Naive B cell (primary cell): ENCODE measurements at regions not wholly inside any gene's neighbourhood (a gene's known extent, or its start where the extent isn't known, plus 50 kb on each side); places are given as distances from the start of the nearest gene placed in this dataset.
A peak's percentile ranks its signal among the peaks of the same experiment; 100 is the strongest.

Source experiments
- ATAC-seq, 2 donors: fragments of 150-1000 bp; cut with Tn5 transposase; 2 replicates each; pipeline ENCODE4 v1.10.0; 2021; ENCODE audit warnings: low read depth in 2 of 2, mild to moderate bottlenecking in 2 of 2, moderate library complexity in 2 of 2
- DNase-seq: peaks from one replicate; pipeline ENCODE4 v3.0.0; 2022
- H3K27ac Mint-ChIP-seq, 6 donors: one replicate each; pipeline ENCODE4 v1.8.0; 2020 to 2022; ENCODE audit warnings: mild to moderate bottlenecking in 6 of 6, mixed read lengths in 6 of 6, moderate library complexity in 5 of 6, inconsistent platforms in 2 of 6
- H3K27me3 Mint-ChIP-seq, 3 donors: one replicate each; pipeline ENCODE4 v1.8.0; 2021 to 2022; ENCODE audit warnings: mixed read lengths in 3 of 3, mild to moderate bottlenecking in 1 of 3
- H3K36me3 Mint-ChIP-seq, 2 donors: one replicate each; pipeline ENCODE4 v1.8.0; 2020 to 2022; ENCODE audit warnings: mixed read lengths in 2 of 2, inconsistent platforms in 1 of 2, mild to moderate bottlenecking in 1 of 2
- H3K4me1 Mint-ChIP-seq, 3 donors: one replicate each; pipeline ENCODE4 v1.8.0; 2020 to 2022; ENCODE audit warnings: mixed read lengths in 3 of 3, inconsistent platforms in 1 of 3, mild to moderate bottlenecking in 1 of 3, moderate library complexity in 1 of 3
- H3K4me3 Mint-ChIP-seq, 8 donors: one replicate each; pipeline ENCODE4 v1.8.0; 2020 to 2022; ENCODE audit warnings: mild to moderate bottlenecking in 8 of 8, mixed read lengths in 8 of 8, moderate library complexity in 8 of 8, inconsistent platforms in 2 of 8
- H3K9me3 Mint-ChIP-seq, 7 donors: one replicate each; pipeline ENCODE4 v1.8.0; 2020 to 2022; ENCODE audit warnings: mixed read lengths in 7 of 7, mild to moderate bottlenecking in 5 of 7, inconsistent platforms in 2 of 7, moderate library complexity in 1 of 7

GRCh38 chr11:95349345-95349942 lies 118.4 kb upstream of the SESN3 start:
- ATAC-seq (no peak), DNase-seq (no peak)
- Mint-ChIP-seq H3K4me1 (peaks cover 0 to 4% (median 2%) of the 10 kb centered on the region in 3 donors), H3K9me3 (peaks cover 12 to 21% (median 14%) of the 10 kb centered on the region in 7 donors), H3K27ac (peak overlapping the region in 1 of 6 donors; percentile 3), H3K36me3 (peaks cover 11 to 18% of the 10 kb centered on the region in 2 donors), H3K4me3 (no peak overlapping the region), H3K27me3 (no peaks in the 10 kb centered on the region)

- H3K36me3 Mint-ChIP-seq = peaks cover 11 to 18% of the 10 kb centered on the region in 2 donors
- H3K4me1 Mint-ChIP-seq = no peaks in the 10 kb centered on the region
- no peaks in the 10 kb centered on the region for H3K27me3 Mint-ChIP-seq
- H3K27ac Mint-ChIP-seq = no peak overlapping the region
- DNase-seq (no peak), ATAC-seq (no peak)
- no peak overlapping the region for H3K4me3 Mint-ChIP-seq
- H3K9me3 Mint-ChIP-seq = peaks cover 12 to 21% (median 14%) of the 10 kb centered on the region in 7 donors
Observed at GRCh38 chr11:95346265-95346664, 115.3 kb upstream of the SESN3 start.

GRCh38 chr11:95345651-95346050 lies 114.6 kb upstream of the SESN3 start:
- Mint-ChIP-seq H3K9me3 (peaks cover 12 to 21% (median 14%) of the 10 kb centered on the region in 7 donors), H3K4me1 (no peaks in the 10 kb centered on the region), H3K36me3 (peaks cover 11 to 18% of the 10 kb centered on the region in 2 donors), H3K4me3 (no peak overlapping the region), H3K27ac (peak overlapping the region in 1 of 6 donors; percentile 73), H3K27me3 (no peaks in the 10 kb centered on the region)
- ATAC-seq (no peak), DNase-seq (no peak)

GRCh38 chr11:95344932-95345642 lies 114.1 kb upstream of the SESN3 start:
- H3K4me3 Mint-ChIP-seq = no peak overlapping the region
- ATAC-seq (no peak), DNase-seq (no peak)
- H3K27me3 Mint-ChIP-seq = no peaks in the 10 kb centered on the region
- no peaks in the 10 kb centered on the region for H3K4me1 Mint-ChIP-seq
- peaks cover 12 to 20% (median 14%) of the 10 kb centered on the region in 7 donors for H3K9me3 Mint-ChIP-seq
- peak overlapping the region in 2 of 6 donors; percentile 44 to 73 for H3K27ac Mint-ChIP-seq
- peaks cover 11 to 18% of the 10 kb centered on the region in 2 donors for H3K36me3 Mint-ChIP-seq

- H3K27ac Mint-ChIP-seq = peak overlapping the region in 1 of 6 donors; percentile 29
- no peaks in the 10 kb centered on the region for H3K9me3 Mint-ChIP-seq
- H3K36me3 Mint-ChIP-seq = no peaks in the 10 kb centered on the region
- no peak for DNase-seq
- H3K4me1 Mint-ChIP-seq = peaks cover 2 to 4% (median 2%) of the 10 kb centered on the region in 3 donors
- no peak for ATAC-seq
- H3K27me3 Mint-ChIP-seq = no peaks in the 10 kb centered on the region
- H3K4me3 Mint-ChIP-seq = no peak overlapping the region
Observed at GRCh38 chr11:95341221-95341620, 110.2 kb upstream of the SESN3 start.

GRCh38 chr11:95339086-95339901 lies 108.3 kb upstream of the SESN3 start:
- Mint-ChIP-seq H3K4me1 (peaks cover 7 to 17% (median 9%) of the 10 kb centered on the region in 3 donors), H3K9me3 (no peaks in the 10 kb centered on the region), H3K4me3 (no peak overlapping the region), H3K27me3 (no peaks in the 10 kb centered on the region), H3K36me3 (no peaks in the 10 kb centered on the region), H3K27ac (no peak overlapping the region)
- ATAC-seq (no peak), DNase-seq (no peak)

GRCh38 chr11:95338430-95338991 lies 107.5 kb upstream of the SESN3 start:
- Mint-ChIP-seq H3K4me3 (no peak overlapping the region), H3K9me3 (no peaks in the 10 kb centered on the region)

GRCh38 chr11:95337972-95338429 lies 107.0 kb upstream of the SESN3 start:
- Mint-ChIP-seq H3K9me3 (no peaks in the 10 kb centered on the region), H3K4me1 (peaks cover 7 to 17% (median 10%) of the 10 kb centered on the region in 3 donors), H3K36me3 (no peaks in the 10 kb centered on the region), H3K27me3 (no peaks in the 10 kb centered on the region), H3K4me3 (no peak overlapping the region), H3K27ac (no peak overlapping the region)
- ATAC-seq (peak; percentile 6 to 7), DNase-seq (no peak)

More at GRCh38 chr11:95338430-95338991, 107.5 kb upstream of the SESN3 start:
- Mint-ChIP-seq H3K27ac (no peak overlapping the region), H3K36me3 (no peaks in the 10 kb centered on the region), H3K27me3 (no peaks in the 10 kb centered on the region), H3K4me1 (peaks cover 7 to 17% (median 10%) of the 10 kb centered on the region in 3 donors)
- ATAC-seq = no peak
- no peak for DNase-seq

- ATAC-seq (peak; percentile 86), DNase-seq (peak; percentile 64)
- Mint-ChIP-seq H3K9me3 (no peaks in the 10 kb centered on the region), H3K4me3 (no peak overlapping the region), H3K27ac (no peak overlapping the region), H3K27me3 (no peaks in the 10 kb centered on the region), H3K4me1 (peaks cover 7 to 17% (median 10%) of the 10 kb centered on the region in 3 donors), H3K36me3 (no peaks in the 10 kb centered on the region)
Observed at GRCh38 chr11:95337175-95337957, 106.4 kb upstream of the SESN3 start.

- no peaks in the 10 kb centered on the region for H3K36me3 Mint-ChIP-seq
- no peaks in the 10 kb centered on the region for H3K27me3 Mint-ChIP-seq
- H3K27ac Mint-ChIP-seq = peak overlapping the region in 5 of 6 donors; percentile 32 to 89 (median 74)
- H3K9me3 Mint-ChIP-seq = no peaks in the 10 kb centered on the region
- peaks cover 7 to 17% (median 14%) of the 10 kb centered on the region in 3 donors for H3K4me1 Mint-ChIP-seq
- H3K4me3 Mint-ChIP-seq = peak overlapping the region in 6 of 8 donors; percentile 6 to 57 (median 44)
- DNase-seq (peak; percentile 20), ATAC-seq (peak; percentile 22 to 31)
Observed at GRCh38 chr11:95335989-95336388, 105.0 kb upstream of the SESN3 start.

GRCh38 chr11:95331161-95331560 lies 100.2 kb upstream of the SESN3 start:
- peak overlapping the region in 1 of 6 donors; percentile 1 for H3K27ac Mint-ChIP-seq
- peaks cover 25 to 28% (median 26%) of the 10 kb centered on the region in 3 donors for H3K4me1 Mint-ChIP-seq
- H3K4me3 Mint-ChIP-seq = no peak overlapping the region

GRCh38 chr11:95330302-95330701 lies 99.3 kb upstream of the SESN3 start:
- Mint-ChIP-seq H3K27ac (no peak overlapping the region), H3K4me1 (peaks cover 20 to 24% (median 22%) of the 10 kb centered on the region in 3 donors), H3K27me3 (no peaks in the 10 kb centered on the region), H3K36me3 (peaks cover 0 to 6% of the 10 kb centered on the region in 2 donors), H3K4me3 (peak overlapping the region in 1 of 8 donors; percentile 32), H3K9me3 (no peaks in the 10 kb centered on the region)
- no peak for ATAC-seq
- no peak for DNase-seq

More at GRCh38 chr11:95331161-95331560, 100.2 kb upstream of the SESN3 start:
- DNase-seq = no peak
- Mint-ChIP-seq H3K27me3 (no peaks in the 10 kb centered on the region), H3K36me3 (peaks cover 0 to 6% of the 10 kb centered on the region in 2 donors), H3K9me3 (no peaks in the 10 kb centered on the region)
- ATAC-seq = no peak
